ENCODE measurements at regions not wholly inside any gene's neighbourhood (a gene's known extent, or its start where the extent isn't known, plus 50 kb on each side); places are given as distances from the start of the nearest gene placed in this dataset.

DNA sequence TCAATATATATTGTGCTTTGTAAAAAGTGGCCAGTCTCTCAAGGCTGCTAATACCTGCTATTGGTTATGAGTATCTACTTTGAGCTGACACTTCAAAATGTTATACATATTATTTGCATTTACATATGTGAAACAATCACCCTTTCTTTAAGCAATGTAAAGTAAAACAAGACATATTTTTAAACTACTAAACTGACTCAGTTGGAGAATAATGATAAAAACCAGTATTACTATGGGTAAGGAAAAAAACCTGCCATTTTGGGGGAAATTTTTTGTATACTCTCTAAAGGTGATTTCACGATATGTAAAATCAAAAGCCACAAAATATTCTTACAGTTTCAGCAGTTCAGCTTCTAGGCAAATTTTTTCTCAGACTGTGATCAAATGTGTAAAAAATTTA, 232.3 kb downstream of the PRL start:
- Mint-ChIP-seq H3K4me3 (no peak overlapping the region), H3K27ac (no peak overlapping the region), H3K9me3 (ENCODE audit: insufficient read depth) (no peaks in the 10 kb centered on the region), H3K27me3 (peaks cover 3% of the 10 kb centered on the region), H3K4me1 (peaks cover 16% of the 10 kb centered on the region)
- TF ChIP-seq CTCF (IDR thresholded peaks at IDR 0.05) (no peak), EZH2 (IDR thresholded peaks at IDR 0.05; ENCODE audit: borderline replicate concordance, insufficient read depth, low read depth, low read length, poor library complexity, severe bottlenecking) (no peak)
- Histone ChIP-seq H3K4me2 (replicated peaks; ENCODE audit: low read depth, low read length, poor library complexity, severe bottlenecking) (no peak overlapping the region), H3K9me3 (ENCODE audit: control extremely low read depth in 1 of 3, control insufficient read depth in 2 of 3, insufficient read depth in 1 of 3, low read length in 2 of 3) (no peaks in the 10 kb centered on the region), H3K4me3 (ENCODE audit: control extremely low read depth in 1 of 5, extremely low read depth in 1 of 5, insufficient read depth in 1 of 5, low read depth in 2 of 5, low read length in 4 of 5) (no peak overlapping the region), H3K79me2 (ENCODE audit: control insufficient read depth, insufficient read depth, low read length) (no peaks in the 10 kb centered on the region), H3K27me3 (replicated peaks in 1 of 4; ENCODE audit: control extremely low read depth in 1 of 4, control insufficient read depth in 3 of 4, insufficient read depth in 4 of 4, low read length in 3 of 4) (no peaks in the 10 kb centered on the region), H2AFZ (ENCODE audit: insufficient read depth, low read depth, low read length, poor library complexity, severe bottlenecking) (no peak overlapping the region), H4K20me1 (ENCODE audit: control insufficient read depth, insufficient read depth, low read length, poor library complexity, severe bottlenecking) (no peaks in the 10 kb centered on the region), H3K36me3 (replicated peaks in 1 of 2; ENCODE audit: control extremely low read depth in 1 of 2, control insufficient read depth in 1 of 2, extremely low read depth in 1 of 2, insufficient read depth in 2 of 2, low read length in 1 of 2) (no peaks in the 10 kb centered on the region), H3K27ac (ENCODE audit: low read length in 2 of 2) (no peak overlapping the region), H3K4me1 (ENCODE audit: control insufficient read depth in 2 of 2, insufficient read depth in 2 of 2, low read length in 2 of 2) (peaks cover 9 to 11% of the 10 kb centered on the region in 2 donors), H3K9ac (ENCODE audit: low read length) (no peak overlapping the region)
- ChIA-PET CTCF (no interaction called here), POLR2A (no interaction called here)
- no peak for DNase-seq
- no CpG with 5 or more reads among the region's 1 CpG for WGBS (ENCODE audit: insufficient coverage)
- intact Hi-C loops (cut with micrococcal nuclease), result no loop called here
- no peak for ATAC-seq (ENCODE audit: low read depth)

- H4K20me1 ChIP-seq (ENCODE audit: control insufficient read depth, insufficient read depth, low read length, poor library complexity, severe bottlenecking), result no peaks in the 10 kb centered on the region
- H3K36me3 ChIP-seq (replicated peaks in 1 of 2; ENCODE audit: control extremely low read depth in 1 of 2, control insufficient read depth in 1 of 2, extremely low read depth in 1 of 2, insufficient read depth in 2 of 2, low read length in 1 of 2), result no peaks in the 10 kb centered on the region
- Mint-ChIP-seq H3K27me3 (no peaks in the 10 kb centered on the region), H3K27ac (no peak overlapping the region), H3K4me3 (no peak overlapping the region), H3K4me1 (peaks cover 12% of the 10 kb centered on the region), H3K9me3 (ENCODE audit: insufficient read depth) (no peaks in the 10 kb centered on the region)
- no peak overlapping the region for H2AFZ ChIP-seq (ENCODE audit: insufficient read depth, low read depth, low read length, poor library complexity, severe bottlenecking)
- POLR2A ChIA-PET, result no interaction called here
- no peak overlapping the region for H3K9ac ChIP-seq (ENCODE audit: low read length)
- H3K9me3 ChIP-seq (ENCODE audit: control extremely low read depth in 1 of 3, control insufficient read depth in 2 of 3, insufficient read depth in 1 of 3, low read length in 2 of 3), result no peaks in the 10 kb centered on the region
- intact Hi-C loops (cut with micrococcal nuclease), result no loop called here
- CTCF ChIA-PET, result no interaction called here
- DNase-seq (no peak), ATAC-seq (ENCODE audit: low read depth) (no peak)
- no peaks in the 10 kb centered on the region for H3K27me3 ChIP-seq (replicated peaks in 1 of 4; ENCODE audit: control extremely low read depth in 1 of 4, control insufficient read depth in 3 of 4, insufficient read depth in 4 of 4, low read length in 3 of 4)
- no CpG with 5 or more reads among the region's 1 CpG for WGBS (ENCODE audit: insufficient coverage)
- no peak overlapping the region for H3K4me3 ChIP-seq (ENCODE audit: control extremely low read depth in 1 of 5, extremely low read depth in 1 of 5, insufficient read depth in 1 of 5, low read depth in 2 of 5, low read length in 4 of 5)
- no peak for TF ChIP-seq CTCF (IDR thresholded peaks at IDR 0.05)
- TF ChIP-seq EZH2 (IDR thresholded peaks at IDR 0.05; ENCODE audit: borderline replicate concordance, insufficient read depth, low read depth, low read length, poor library complexity, severe bottlenecking), result no peak
- H3K4me1 ChIP-seq (ENCODE audit: control insufficient read depth in 2 of 2, insufficient read depth in 2 of 2, low read length in 2 of 2), result peaks cover 9 to 11% of the 10 kb centered on the region in 2 donors
- H3K4me2 ChIP-seq (replicated peaks; ENCODE audit: low read depth, low read length, poor library complexity, severe bottlenecking), result no peak overlapping the region
- H3K79me2 ChIP-seq (ENCODE audit: control insufficient read depth, insufficient read depth, low read length), result no peaks in the 10 kb centered on the region
- no peak overlapping the region for H3K27ac ChIP-seq (ENCODE audit: low read length in 2 of 2)
These were observed 229.7 kb downstream of the PRL start for GRCh38 chr6:22067122-22067521.

Measured in B cell (primary cell).